Duodenal mucosa (tissue), 2 donors: ENCODE measurements at regions not wholly inside any gene's neighbourhood (a gene's known extent, or its start where the extent isn't known, plus 50 kb on each side); places are given as distances from the start of the nearest gene placed in this dataset.

Experiments
- H3K27ac ChIP-seq: one replicate; pipeline ENCODE4 v1.7.0; 2013; ENCODE audit warnings: low read depth, low read length
- H3K27me3 ChIP-seq, 2 donors: one replicate each; pipeline ENCODE4 v1.7.0; 2013; ENCODE audit warnings: low read length in 2 of 2, control low read depth in 1 of 2; ENCODE audit not compliant: insufficient read depth in 2 of 2, control insufficient read depth in 1 of 2
- H3K36me3 ChIP-seq, 2 donors: one replicate each; pipeline ENCODE4 v1.7.0; 2013; ENCODE audit warnings: low read length in 2 of 2, control low read depth in 1 of 2; ENCODE audit not compliant: insufficient read depth in 2 of 2, control insufficient read depth in 1 of 2
- H3K4me1 ChIP-seq, 2 donors: one replicate each; pipeline ENCODE4 v1.7.0; 2013; ENCODE audit warnings: low read length in 2 of 2, control low read depth in 1 of 2; ENCODE audit not compliant: insufficient read depth in 2 of 2, control insufficient read depth in 1 of 2
- H3K4me3 ChIP-seq, 2 donors: one replicate each; pipeline ENCODE4 v1.7.0; 2013; ENCODE audit warnings: low read length in 2 of 2, low read depth in 1 of 2
- H3K9ac ChIP-seq, 2 donors: one replicate each; pipeline ENCODE4 v1.7.0; 2013; ENCODE audit warnings: low read length in 2 of 2, low read depth in 1 of 2
- H3K9me3 ChIP-seq, 2 donors: one replicate each; pipeline ENCODE4 v1.7.0; 2013; ENCODE audit warnings: low read length in 2 of 2, control low read depth in 1 of 2; ENCODE audit not compliant: control insufficient read depth in 1 of 2

- Histone ChIP-seq H3K27me3 (no peaks in the 10 kb centered on the region), H3K36me3 (no peaks in the 10 kb centered on the region), H3K4me1 (no peaks in the 10 kb centered on the region), H3K9me3 (no peaks in the 10 kb centered on the region), H3K27ac (no peak overlapping the region), H3K9ac (no peak overlapping the region), H3K4me3 (no peak overlapping the region)
Measured at GRCh38 chr16:7976563-7976962, 613.7 kb downstream of the TMEM114 start.

- H3K27me3 ChIP-seq, result no peaks in the 10 kb centered on the region
- no peak overlapping the region for H3K27ac ChIP-seq
- no peak overlapping the region for H3K4me3 ChIP-seq
- H3K9ac ChIP-seq, result no peak overlapping the region
- no peaks in the 10 kb centered on the region for H3K36me3 ChIP-seq
- no peaks in the 10 kb centered on the region for H3K4me1 ChIP-seq
- H3K9me3 ChIP-seq, result no peaks in the 10 kb centered on the region
Measured at GRCh38 chr16:7976125-7976524, 614.2 kb downstream of the TMEM114 start.

GRCh38 chr16:7967996-7968509 is 622.3 kb downstream of the TMEM114 start:
- Histone ChIP-seq H3K4me1 (no peaks in the 10 kb centered on the region), H3K27me3 (no peaks in the 10 kb centered on the region), H3K9me3 (no peaks in the 10 kb centered on the region), H3K36me3 (no peaks in the 10 kb centered on the region), H3K4me3 (no peak overlapping the region), H3K9ac (no peak overlapping the region), H3K27ac (no peak overlapping the region)

- no peak overlapping the region for H3K4me3 ChIP-seq
Measured at GRCh38 chr16:7964744-7965143, 625.6 kb downstream of the TMEM114 start.

GRCh38 chr16:7964167-7964566 is 626.1 kb downstream of the TMEM114 start:
- Histone ChIP-seq H3K9ac (no peak overlapping the region), H3K36me3 (no peaks in the 10 kb centered on the region), H3K27me3 (no peaks in the 10 kb centered on the region), H3K4me1 (no peaks in the 10 kb centered on the region), H3K4me3 (no peak overlapping the region), H3K27ac (no peak overlapping the region), H3K9me3 (no peaks in the 10 kb centered on the region)

More at GRCh38 chr16:7964744-7965143, 625.6 kb downstream of the TMEM114 start:
- H3K9ac ChIP-seq, result no peak overlapping the region
- no peak overlapping the region for H3K27ac ChIP-seq
- H3K4me1 ChIP-seq, result no peaks in the 10 kb centered on the region
- H3K36me3 ChIP-seq, result no peaks in the 10 kb centered on the region
- H3K27me3 ChIP-seq, result no peaks in the 10 kb centered on the region
- H3K9me3 ChIP-seq, result no peaks in the 10 kb centered on the region

- no peak overlapping the region for H3K9ac ChIP-seq
- no peak overlapping the region for H3K4me3 ChIP-seq
- H3K36me3 ChIP-seq, result no peaks in the 10 kb centered on the region
- H3K4me1 ChIP-seq, result no peaks in the 10 kb centered on the region
- H3K27ac ChIP-seq, result no peak overlapping the region
- H3K27me3 ChIP-seq, result no peaks in the 10 kb centered on the region
- H3K9me3 ChIP-seq, result no peaks in the 10 kb centered on the region
Measured at GRCh38 chr16:7962091-7962879, 628.0 kb downstream of the TMEM114 start.

GRCh38 chr16:7957151-7957550 is 624.5 kb downstream of the RBFOX1 start:
- Histone ChIP-seq H3K36me3 (no peaks in the 10 kb centered on the region), H3K4me3 (no peak overlapping the region), H3K9ac (no peak overlapping the region), H3K4me1 (no peaks in the 10 kb centered on the region), H3K27me3 (no peaks in the 10 kb centered on the region), H3K27ac (no peak overlapping the region), H3K9me3 (no peaks in the 10 kb centered on the region)

- H3K4me1 ChIP-seq, result no peaks in the 10 kb centered on the region
- no peaks in the 10 kb centered on the region for H3K36me3 ChIP-seq
- H3K4me3 ChIP-seq, result no peak overlapping the region
- H3K27me3 ChIP-seq, result no peaks in the 10 kb centered on the region
- H3K27ac ChIP-seq, result no peak overlapping the region
- no peak overlapping the region for H3K9ac ChIP-seq
- no peaks in the 10 kb centered on the region for H3K9me3 ChIP-seq
Measured at GRCh38 chr16:7953360-7953759, 620.7 kb downstream of the RBFOX1 start.

GRCh38 chr16:7946142-7946541 is 613.5 kb downstream of the RBFOX1 start:
- no peaks in the 10 kb centered on the region for H3K9me3 ChIP-seq
- H3K9ac ChIP-seq, result no peak overlapping the region
- H3K27me3 ChIP-seq, result no peaks in the 10 kb centered on the region
- H3K27ac ChIP-seq, result no peak overlapping the region
- H3K4me1 ChIP-seq, result no peaks in the 10 kb centered on the region
- no peaks in the 10 kb centered on the region for H3K36me3 ChIP-seq
- H3K4me3 ChIP-seq, result no peak overlapping the region

- Histone ChIP-seq H3K27me3 (no peaks in the 10 kb centered on the region), H3K4me3 (no peak overlapping the region), H3K27ac (no peak overlapping the region), H3K9me3 (no peaks in the 10 kb centered on the region), H3K9ac (no peak overlapping the region), H3K4me1 (no peaks in the 10 kb centered on the region), H3K36me3 (no peaks in the 10 kb centered on the region)
Measured at GRCh38 chr16:7938175-7938574, 605.5 kb downstream of the RBFOX1 start.
